ENCODE measurements at regions not wholly inside any gene's neighbourhood (a gene's known extent, or its start where the extent isn't known, plus 50 kb on each side); places are given as distances from the start of the nearest gene placed in this dataset.

- H3K4me1 ChIP-seq (ENCODE audit: control insufficient read depth in 1 of 2, low read depth in 2 of 2), result peaks cover 0 to 4% of the 10 kb centered on the region in 2 donors
- no peaks in the 10 kb centered on the region for H3K27me3 ChIP-seq (replicated peaks; ENCODE audit: insufficient read depth)
- H3K36me3 ChIP-seq, result no peaks in the 10 kb centered on the region
- no peak for TF ChIP-seq CTCF (IDR thresholded peaks at IDR 0.05)
- no peaks in the 10 kb centered on the region for H3K9me3 ChIP-seq
- ATAC-seq (ENCODE audit: insufficient number of reproducible peaks, low FRiP score, low read depth) (no peak), DNase-seq (ENCODE audit: low spot score) (no peak)
- H3K4me3 ChIP-seq, result no peak overlapping the region
- no peak overlapping the region for H3K27ac ChIP-seq
Observed at GRCh38 chr12:115756271-115756670, 521.2 kb downstream of the MED13L start.

- TF ChIP-seq CTCF (IDR thresholded peaks at IDR 0.05), result no peak
- Histone ChIP-seq H3K27ac (no peak overlapping the region), H3K27me3 (replicated peaks; ENCODE audit: insufficient read depth) (no peaks in the 10 kb centered on the region), H3K4me3 (no peak overlapping the region), H3K4me1 (ENCODE audit: control insufficient read depth in 1 of 2, low read depth in 2 of 2) (peaks cover 0 to 4% of the 10 kb centered on the region in 2 donors), H3K9me3 (no peaks in the 10 kb centered on the region), H3K36me3 (no peaks in the 10 kb centered on the region)
- ATAC-seq (ENCODE audit: insufficient number of reproducible peaks, low FRiP score, low read depth) (no peak), DNase-seq (ENCODE audit: low spot score) (no peak)
Observed at GRCh38 chr12:115755725-115756085, 521.8 kb downstream of the MED13L start.

GRCh38 chr12:115755061-115755724, 522.3 kb downstream of the MED13L start:
- Histone ChIP-seq H3K36me3 (no peaks in the 10 kb centered on the region), H3K4me1 (ENCODE audit: control insufficient read depth in 1 of 2, low read depth in 2 of 2) (peaks cover 0 to 6% of the 10 kb centered on the region in 2 donors), H3K27me3 (replicated peaks; ENCODE audit: insufficient read depth) (no peaks in the 10 kb centered on the region), H3K9me3 (no peaks in the 10 kb centered on the region), H3K4me3 (no peak overlapping the region), H3K27ac (no peak overlapping the region)
- ATAC-seq (ENCODE audit: insufficient number of reproducible peaks, low FRiP score, low read depth) (no peak), DNase-seq (ENCODE audit: low spot score) (no peak)
- no peak for TF ChIP-seq CTCF (IDR thresholded peaks at IDR 0.05)

GRCh38 chr12:115752913-115753726, 524.4 kb downstream of the MED13L start:
- H3K27ac ChIP-seq, result no peak overlapping the region
- DNase-seq (ENCODE audit: low spot score) (peak; percentile 9), ATAC-seq (ENCODE audit: insufficient number of reproducible peaks, low FRiP score, low read depth) (peak; percentile 91)
- TF ChIP-seq CTCF (IDR thresholded peaks at IDR 0.05), result peak; percentile 64
- no peaks in the 10 kb centered on the region for H3K9me3 ChIP-seq
- no peaks in the 10 kb centered on the region for H3K27me3 ChIP-seq (replicated peaks; ENCODE audit: insufficient read depth)
- H3K36me3 ChIP-seq, result no peaks in the 10 kb centered on the region
- peaks cover 0 to 20% of the 10 kb centered on the region in 2 donors for H3K4me1 ChIP-seq (ENCODE audit: control insufficient read depth in 1 of 2, low read depth in 2 of 2)
- no peak overlapping the region for H3K4me3 ChIP-seq

GRCh38 chr12:115752156-115752555, 525.3 kb downstream of the MED13L start:
- ATAC-seq (ENCODE audit: insufficient number of reproducible peaks, low FRiP score, low read depth), result no peak
- no peak overlapping the region for H3K4me3 ChIP-seq
- no peaks in the 10 kb centered on the region for H3K9me3 ChIP-seq
- no peaks in the 10 kb centered on the region for H3K27me3 ChIP-seq (replicated peaks; ENCODE audit: insufficient read depth)
- peaks cover 0 to 20% of the 10 kb centered on the region in 2 donors for H3K4me1 ChIP-seq (ENCODE audit: control insufficient read depth in 1 of 2, low read depth in 2 of 2)
- TF ChIP-seq CTCF (IDR thresholded peaks at IDR 0.05), result no peak
- DNase-seq (ENCODE audit: low spot score), result no peak
- no peak overlapping the region for H3K27ac ChIP-seq
- H3K36me3 ChIP-seq, result no peaks in the 10 kb centered on the region

Data from thoracic aorta (tissue), 2 donors.